Lower leg skin (tissue), 3 donors: ENCODE measurements at regions not wholly inside any gene's neighbourhood (a gene's known extent, or its start where the extent isn't known, plus 50 kb on each side); places are given as distances from the start of the nearest gene placed in this dataset.

Experiments
- CTCF ChIP-seq, 3 donors: fragments of 450-650 bp; IDR thresholded peaks; one replicate each; pipeline ENCODE4 v1.5.1; 2016; ENCODE audit warnings: antibody characterized with exemption in 3 of 3, mild to moderate bottlenecking in 3 of 3, moderate library complexity in 2 of 3
- POLR2A ChIP-seq, 2 donors: fragments of 450-650 bp; IDR thresholded peaks; one replicate each; pipeline ENCODE4 v1.6.1; 2016 to 2017; ENCODE audit warnings: antibody characterized with exemption in 2 of 2, mild to moderate bottlenecking in 1 of 2, moderate library complexity in 1 of 2

DNA sequence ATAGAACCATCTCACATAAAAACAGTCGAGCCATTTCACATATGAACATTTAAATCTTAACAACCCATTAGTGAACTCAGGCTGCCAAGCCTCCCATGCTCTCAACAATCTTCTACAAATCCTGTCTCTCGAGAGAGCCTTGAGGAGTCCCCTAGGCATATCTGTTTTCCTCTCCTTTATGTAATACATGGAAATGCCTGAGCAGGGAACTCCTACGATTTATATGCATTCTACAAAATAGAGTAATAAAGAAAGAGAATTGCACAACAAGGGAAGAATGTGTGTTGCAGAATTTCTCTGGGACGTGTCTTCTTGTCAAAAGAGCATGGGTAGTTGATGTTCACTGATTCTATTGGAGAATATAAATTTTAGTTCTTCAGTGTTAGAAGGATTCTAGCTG lies 101.8 kb upstream of the VCX2 start:
- TF ChIP-seq CTCF (IDR thresholded peaks at IDR 0.05) (no peak), POLR2A (IDR thresholded peaks at IDR 0.05) (no peak)
